ENCODE measurements at regions not wholly inside any gene's neighbourhood (a gene's known extent, or its start where the extent isn't known, plus 50 kb on each side); places are given as distances from the start of the nearest gene placed in this dataset.

DNA sequence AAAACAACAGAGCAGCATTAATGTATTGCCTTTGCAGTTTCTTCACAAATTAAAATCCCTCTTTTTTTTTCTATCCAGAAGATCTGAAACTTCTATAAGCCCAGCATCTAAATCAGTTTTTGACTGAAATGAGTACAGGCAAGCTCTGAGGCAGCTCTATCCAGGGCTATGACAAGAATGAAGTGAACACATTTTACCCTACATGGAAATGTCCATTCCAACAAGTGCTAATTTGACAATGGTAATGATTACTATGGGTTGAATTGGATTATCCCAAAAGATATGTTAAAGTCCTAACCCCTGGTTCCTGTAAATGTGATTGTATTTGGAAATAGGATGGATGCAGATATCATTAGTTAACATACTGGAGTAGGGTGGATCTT is 115.7 kb downstream of the RPL22L1 start:
- TF ChIP-seq TAF1 (IDR thresholded peaks at IDR 0.05; ENCODE audit: borderline replicate concordance, insufficient read depth, low read length) (no peak), POLR2AphosphoS5 (IDR thresholded peaks at IDR 0.05; ENCODE audit: low read depth, low read length) (no peak), FOXP2 (optimal IDR thresholded peaks at IDR 0.05; ENCODE audit: borderline replicate concordance, extremely low read depth, extremely low read length, insufficient read depth) (no peak)
- TF ChIP-seq, protein P1, sequence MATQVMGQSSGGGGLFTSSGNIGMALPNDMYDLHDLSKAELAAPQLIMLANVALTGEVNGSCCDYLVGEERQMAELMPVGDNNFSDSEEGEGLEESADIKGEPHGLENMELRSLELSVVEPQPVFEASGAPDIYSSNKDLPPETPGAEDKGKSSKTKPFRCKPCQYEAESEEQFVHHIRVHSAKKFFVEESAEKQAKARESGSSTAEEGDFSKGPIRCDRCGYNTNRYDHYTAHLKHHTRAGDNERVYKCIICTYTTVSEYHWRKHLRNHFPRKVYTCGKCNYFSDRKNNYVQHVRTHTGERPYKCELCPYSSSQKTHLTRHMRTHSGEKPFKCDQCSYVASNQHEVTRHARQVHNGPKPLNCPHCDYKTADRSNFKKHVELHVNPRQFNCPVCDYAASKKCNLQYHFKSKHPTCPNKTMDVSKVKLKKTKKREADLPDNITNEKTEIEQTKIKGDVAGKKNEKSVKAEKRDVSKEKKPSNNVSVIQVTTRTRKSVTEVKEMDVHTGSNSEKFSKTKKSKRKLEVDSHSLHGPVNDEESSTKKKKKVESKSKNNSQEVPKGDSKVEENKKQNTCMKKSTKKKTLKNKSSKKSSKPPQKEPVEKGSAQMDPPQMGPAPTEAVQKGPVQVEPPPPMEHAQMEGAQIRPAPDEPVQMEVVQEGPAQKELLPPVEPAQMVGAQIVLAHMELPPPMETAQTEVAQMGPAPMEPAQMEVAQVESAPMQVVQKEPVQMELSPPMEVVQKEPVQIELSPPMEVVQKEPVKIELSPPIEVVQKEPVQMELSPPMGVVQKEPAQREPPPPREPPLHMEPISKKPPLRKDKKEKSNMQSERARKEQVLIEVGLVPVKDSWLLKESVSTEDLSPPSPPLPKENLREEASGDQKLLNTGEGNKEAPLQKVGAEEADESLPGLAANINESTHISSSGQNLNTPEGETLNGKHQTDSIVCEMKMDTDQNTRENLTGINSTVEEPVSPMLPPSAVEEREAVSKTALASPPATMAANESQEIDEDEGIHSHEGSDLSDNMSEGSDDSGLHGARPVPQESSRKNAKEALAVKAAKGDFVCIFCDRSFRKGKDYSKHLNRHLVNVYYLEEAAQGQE (IDR thresholded peaks at IDR 0.05; ENCODE audit: insufficient read depth in 1 of 2, low read depth in 2 of 2, low read length in 2 of 2), result no peak

All from PFSK-1 (cell line).